DOHH2 (cell line): ENCODE measurements at regions not wholly inside any gene's neighbourhood (a gene's known extent, or its start where the extent isn't known, plus 50 kb on each side); places are given as distances from the start of the nearest gene placed in this dataset.

ENCODE experiments used
- H3F3A ChIP-seq: fragments of 200-600 bp; sonication (generic), shearing (Covaris generic); 2 replicates; pipeline ENCODE4 v1.6.0; 2016; ENCODE audit warnings: antibody characterized with exemption, mild to moderate bottlenecking; ENCODE audit not compliant: control insufficient read depth, insufficient read depth
- H3K27ac ChIP-seq: fragments of 200-600 bp; sonication (generic); 2 replicates; pipeline ENCODE4 v1.5.1; 2014; ENCODE audit warnings: low read depth, mild to moderate bottlenecking, low read length, moderate library complexity
- H3K27me3 ChIP-seq: fragments of 200-600 bp; sonication (generic); 2 replicates; pipeline ENCODE4 v1.6.1; 2014; ENCODE audit warnings: mild to moderate bottlenecking, low read length, mixed read lengths; ENCODE audit not compliant: control insufficient read depth
- H3K36me3 ChIP-seq: fragments of 200-600 bp; sonication (generic); 2 replicates; pipeline ENCODE4 v1.6.1; 2014; ENCODE audit warnings: mild to moderate bottlenecking, low read length, moderate library complexity, mixed read lengths; ENCODE audit not compliant: control insufficient read depth
- H3K4me1 ChIP-seq: fragments of 200-600 bp; sonication (generic); 2 replicates; pipeline ENCODE4 v1.6.1; 2014; ENCODE audit warnings: mild to moderate bottlenecking, low read length, mixed read lengths; ENCODE audit not compliant: control insufficient read depth
- H3K4me2 ChIP-seq: fragments of 200-600 bp; sonication (generic); 2 replicates; pipeline ENCODE4 v1.6.0; 2014; ENCODE audit warnings: mild to moderate bottlenecking, low read length, moderate library complexity
- H3K4me3 ChIP-seq: fragments of 200-600 bp; sonication (generic); 2 replicates; pipeline ENCODE4 v1.5.1; 2014; ENCODE audit warnings: mild to moderate bottlenecking, low read length, mixed read lengths
- H3K79me2 ChIP-seq: fragments of 200-600 bp; sonication (generic); 2 replicates; pipeline ENCODE4 v1.6.1; 2014; ENCODE audit warnings: mild to moderate bottlenecking, low read length, mixed read lengths; ENCODE audit not compliant: control insufficient read depth
- H3K9me2 ChIP-seq: fragments of 200-600 bp; sonication (generic); replicated peaks from 2 replicates; pipeline ENCODE4 v1.6.1; 2014; ENCODE audit warnings: mild to moderate bottlenecking, low read length, mixed read lengths; ENCODE audit not compliant: control insufficient read depth
- H3K9me3 ChIP-seq: fragments of 200-600 bp; sonication (generic); 2 replicates; pipeline ENCODE4 v1.6.1; 2014; ENCODE audit warnings: antibody characterized with exemption, low read length, mixed read lengths; ENCODE audit not compliant: control insufficient read depth, insufficient read depth
- H4K20me1 ChIP-seq: fragments of 200-600 bp; sonication (generic); 2 replicates; pipeline ENCODE4 v1.6.0; 2014; ENCODE audit warnings: low read depth, mild to moderate bottlenecking, antibody characterized with exemption, low read length, moderate library complexity; ENCODE audit not compliant: control insufficient read depth, insufficient read depth
- CTCF ChIP-seq: fragments of 200-600 bp; sonication (generic); IDR thresholded peaks from one replicate; pipeline ENCODE4 v1.5.1; 2014; ENCODE audit warnings: antibody characterized with exemption, mild to moderate bottlenecking, low read depth, low read length; ENCODE audit not compliant: poor library complexity, severe bottlenecking
- EZH2phosphoT487 ChIP-seq: fragments of 200-600 bp; sonication (generic); IDR thresholded peaks from 2 replicates; pipeline ENCODE4 v1.6.1; 2017; ENCODE audit warnings: borderline replicate concordance, mild to moderate bottlenecking, antibody characterized with exemption, low read length, moderate library complexity, mixed read lengths

GRCh38 chr17:14619821-14620220 is 318.9 kb downstream of the HS3ST3B1 start:
- Histone ChIP-seq H3K27ac (no peak overlapping the region), H3K9me2 (no peaks in the 10 kb centered on the region), H3K4me3 (no peak overlapping the region), H3K9me3 (no peaks in the 10 kb centered on the region; the same call in 1 of the 2 replicates), H3K4me2 (no peak overlapping the region), H3K4me1 (no peaks in the 10 kb centered on the region), H4K20me1 (no peaks in the 10 kb centered on the region), H3K36me3 (peaks cover 3% of the 10 kb centered on the region; the same call in 1 of the 2 replicates), H3K79me2 (no peaks in the 10 kb centered on the region), H3F3A (no peaks in the 10 kb centered on the region), H3K27me3 (no peaks in the 10 kb centered on the region)
- TF ChIP-seq CTCF = no peak
- TF ChIP-seq EZH2phosphoT487 = no peak

- no peaks in the 10 kb centered on the region for H3K27me3 ChIP-seq
- H3K9me2 ChIP-seq = no peaks in the 10 kb centered on the region
- no peak overlapping the region for H3K27ac ChIP-seq
- no peaks in the 10 kb centered on the region; the same call in 1 of the 2 replicates for H3K9me3 ChIP-seq
- H4K20me1 ChIP-seq = no peaks in the 10 kb centered on the region
- no peaks in the 10 kb centered on the region for H3F3A ChIP-seq
- H3K4me1 ChIP-seq = no peaks in the 10 kb centered on the region
- H3K4me3 ChIP-seq = no peak overlapping the region
- no peak overlapping the region for H3K4me2 ChIP-seq
- TF ChIP-seq EZH2phosphoT487 (no peak), CTCF (no peak)
- no peaks in the 10 kb centered on the region for H3K36me3 ChIP-seq
- no peaks in the 10 kb centered on the region for H3K79me2 ChIP-seq
Observed at GRCh38 chr17:14616528-14616927, 315.6 kb downstream of the HS3ST3B1 start.

GRCh38 chr17:14605267-14605599 is 304.4 kb downstream of the HS3ST3B1 start:
- no peaks in the 10 kb centered on the region for H3K9me2 ChIP-seq
- H3K27ac ChIP-seq = no peak overlapping the region
- TF ChIP-seq EZH2phosphoT487 = no peak
- no peak for TF ChIP-seq CTCF
- no peak overlapping the region for H3K4me3 ChIP-seq
- H3F3A ChIP-seq = no peaks in the 10 kb centered on the region
- no peak overlapping the region for H3K4me2 ChIP-seq
- H3K27me3 ChIP-seq = no peaks in the 10 kb centered on the region
- H3K79me2 ChIP-seq = no peaks in the 10 kb centered on the region
- H3K9me3 ChIP-seq = no peaks in the 10 kb centered on the region
- no peaks in the 10 kb centered on the region for H4K20me1 ChIP-seq
- no peaks in the 10 kb centered on the region for H3K36me3 ChIP-seq
- H3K4me1 ChIP-seq = no peaks in the 10 kb centered on the region
